ENCODE measurements at regions not wholly inside any gene's neighbourhood (a gene's known extent, or its start where the extent isn't known, plus 50 kb on each side); places are given as distances from the start of the nearest gene placed in this dataset.

- ChIA-PET POLR2A (no interaction called here), CTCF (interaction anchor here (1.0 to 2.7 kb wide), 3 partner anchors 8 to 23 kb away, joined by 3 to 8 read pairs (median 3); no protein-coding TSS in a partner anchor)
- H2AFZ ChIP-seq (ENCODE audit: low read depth, low read length), result no peak overlapping the region
- H3K9me1 ChIP-seq (replicated peaks; ENCODE audit: control insufficient read depth, extremely low read depth, insufficient read depth, low read length), result no peaks in the 10 kb centered on the region
- intact Hi-C loops (cut with micrococcal nuclease) (no loop called here), dilution Hi-C loops (cut with MboI; ENCODE audit: extremely low pct_ligation_motif_present, low sequenced_read_pairs) (no loop called here)
- no peak overlapping the region for H3K4me2 ChIP-seq (ENCODE audit: insufficient read depth, low read length)
- H3K4me1 ChIP-seq (ENCODE audit: control insufficient read depth, extremely low read depth, insufficient read depth, low read length), result no peaks in the 10 kb centered on the region
- H3K9me3 ChIP-seq (replicated peaks; ENCODE audit: control insufficient read depth, insufficient read depth, low read length), result no peaks in the 10 kb centered on the region
- no TSS peak for BruUV-seq (replicated peaks)
- peaks cover 0 to 2% of the 10 kb centered on the region in 2 experiments for H3K27me3 ChIP-seq (ENCODE audit: control insufficient read depth in 2 of 2, insufficient read depth in 2 of 2, low read length in 2 of 2)
- no peaks in the 10 kb centered on the region for H3K79me2 ChIP-seq (ENCODE audit: control insufficient read depth, insufficient read depth, low read length)
- FAIRE-seq (no peak), DNase-seq (ENCODE audit: low read depth, low spot score) (no peak)
- H3K27ac ChIP-seq (ENCODE audit: insufficient read depth, low read depth, low read length), result no peak overlapping the region
- H4K20me1 ChIP-seq (replicated peaks; ENCODE audit: control insufficient read depth, extremely low read depth, insufficient read depth, low read length), result no peaks in the 10 kb centered on the region
- H3K36me3 ChIP-seq (ENCODE audit: control insufficient read depth in 2 of 2, extremely low read depth in 1 of 2, insufficient read depth in 2 of 2, low read length in 2 of 2), result no peaks in the 10 kb centered on the region
- TF ChIP-seq POLR2A (IDR thresholded peaks at IDR 0.05; ENCODE audit: low read depth, low read length) (no peak), EZH2 (IDR thresholded peaks at IDR 0.05; ENCODE audit: borderline replicate concordance, low read depth, low read length, severe bottlenecking) (no peak), MAX (IDR thresholded peaks at IDR 0.05; ENCODE audit: insufficient read depth, insufficient read length) (no peak), JUN (IDR thresholded peaks at IDR 0.05; ENCODE audit: borderline replicate concordance, insufficient read depth, insufficient read length, low read depth) (no peak), GATA2 (IDR thresholded peaks at IDR 0.05; ENCODE audit: insufficient read depth, insufficient read length, low read depth, low read length) (no peak), MYC (IDR thresholded peaks at IDR 0.05; ENCODE audit: low read depth, low read length) (no peak), CTCF (IDR thresholded peaks at IDR 0.05; ENCODE audit: extremely low read depth in 1 of 2, insufficient read depth in 1 of 2, low read depth in 1 of 2, low read length in 2 of 2) (no peak), FOS (IDR thresholded peaks at IDR 0.05; ENCODE audit: borderline replicate concordance, insufficient read depth, low read length) (no peak), POLR2AphosphoS5 (IDR thresholded peaks at IDR 0.05; ENCODE audit: insufficient read depth, low read depth, low read length) (no peak)
- H3K4me3 ChIP-seq (replicated peaks in 1 of 3; ENCODE audit: insufficient read depth in 1 of 3, low read depth in 1 of 3, low read length in 3 of 3), result no peak overlapping the region
- no peak overlapping the region for H3K9ac ChIP-seq (replicated peaks; ENCODE audit: extremely low read depth, insufficient read depth, low read length)
Observed at GRCh38 chr5:61808909-61809308, 476.9 kb downstream of the ZSWIM6 start.
